HG03521 (cell line): ENCODE measurements at regions not wholly inside any gene's neighbourhood (a gene's known extent, or its start where the extent isn't known, plus 50 kb on each side); places are given as distances from the start of the nearest gene placed in this dataset.
"Not testable (repeated sequence)": the region's sequence is repeated elsewhere in the genome, so short reads cannot be mapped to it uniquely, and the experiment has no call there.

Experiments
- ATAC-seq: cut with Tn5 transposase; IDR thresholded peaks from one replicate; pipeline ENCODE4 v1.9.1; 2021; ENCODE audit warnings: mild to moderate bottlenecking, moderate library complexity; ENCODE audit not compliant: unreplicated experiment

DNA sequence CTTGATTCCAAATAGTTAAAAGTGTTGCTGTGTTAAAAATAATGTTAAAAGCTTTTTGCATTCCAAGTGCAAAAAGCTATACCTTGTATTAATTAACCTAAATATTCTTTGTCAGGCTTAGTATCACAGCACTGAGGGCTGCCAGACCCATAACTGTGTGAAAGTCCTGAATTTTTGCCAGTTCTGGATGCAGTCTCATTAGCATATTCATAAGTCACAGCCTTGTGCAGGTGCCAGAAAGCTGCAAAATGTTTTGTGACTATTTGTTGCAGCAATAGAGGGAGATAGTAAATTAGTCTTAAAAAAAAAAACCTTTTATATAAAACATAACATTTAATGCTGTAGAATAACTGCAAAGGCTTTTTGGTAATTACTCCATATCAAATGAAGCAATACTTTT lies 56.6 kb downstream of the SLITRK1 start:
- ATAC-seq = no peak

- no peak for ATAC-seq
Measured at GRCh38 chr13:83824560-83824959, 57.7 kb downstream of the SLITRK1 start.

GRCh38 chr13:83824120-83824519 lies 58.2 kb downstream of the SLITRK1 start:
- no peak for ATAC-seq

DNA sequence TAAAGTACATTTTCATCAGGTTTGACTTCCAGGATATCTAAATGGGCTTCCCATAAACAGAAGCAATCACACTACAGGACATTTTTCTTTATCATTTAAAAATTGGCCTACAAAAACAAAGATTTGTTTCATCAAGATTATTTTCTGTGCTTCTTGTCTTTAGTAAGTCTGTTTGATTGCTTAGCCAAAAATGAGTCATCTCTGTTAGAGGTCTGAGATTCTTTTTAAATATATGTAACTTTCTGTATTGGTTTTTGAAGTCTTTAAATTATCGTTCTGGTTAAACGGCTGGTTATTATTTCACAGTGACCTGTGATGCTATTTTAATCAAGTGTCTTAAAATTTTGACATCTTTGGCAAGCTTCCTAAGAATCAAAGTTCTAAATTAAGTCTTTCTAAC lies 62.7 kb downstream of the SLITRK1 start:
- no peak for ATAC-seq

- no peak for ATAC-seq
Measured at GRCh38 chr13:83819156-83819555, 63.1 kb downstream of the SLITRK1 start.

GRCh38 chr13:83816081-83816480 lies 66.2 kb downstream of the SLITRK1 start:
- ATAC-seq = no peak

- no peak for ATAC-seq
Measured at GRCh38 chr13:83815598-83815997, 66.7 kb downstream of the SLITRK1 start.

DNA sequence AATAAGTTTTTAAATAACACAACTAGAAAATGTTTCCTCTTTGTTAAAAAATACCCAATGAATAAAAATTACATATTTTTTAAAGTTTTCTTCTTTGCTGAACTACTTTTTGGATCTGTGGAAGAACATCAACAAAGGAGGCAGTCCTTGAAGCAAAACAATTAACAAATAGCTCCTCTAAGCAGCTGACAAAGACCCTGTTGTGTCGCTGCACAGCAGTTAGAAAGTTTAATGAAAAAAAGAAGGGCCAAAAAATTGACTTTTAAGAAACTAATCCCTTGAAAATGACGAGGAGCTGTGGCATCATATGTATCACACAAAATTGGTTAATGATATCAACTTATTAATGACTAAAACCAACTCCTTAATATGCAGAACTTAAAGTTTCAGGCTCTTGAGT lies 72.1 kb downstream of the SLITRK1 start:
- no peak for ATAC-seq

DNA sequence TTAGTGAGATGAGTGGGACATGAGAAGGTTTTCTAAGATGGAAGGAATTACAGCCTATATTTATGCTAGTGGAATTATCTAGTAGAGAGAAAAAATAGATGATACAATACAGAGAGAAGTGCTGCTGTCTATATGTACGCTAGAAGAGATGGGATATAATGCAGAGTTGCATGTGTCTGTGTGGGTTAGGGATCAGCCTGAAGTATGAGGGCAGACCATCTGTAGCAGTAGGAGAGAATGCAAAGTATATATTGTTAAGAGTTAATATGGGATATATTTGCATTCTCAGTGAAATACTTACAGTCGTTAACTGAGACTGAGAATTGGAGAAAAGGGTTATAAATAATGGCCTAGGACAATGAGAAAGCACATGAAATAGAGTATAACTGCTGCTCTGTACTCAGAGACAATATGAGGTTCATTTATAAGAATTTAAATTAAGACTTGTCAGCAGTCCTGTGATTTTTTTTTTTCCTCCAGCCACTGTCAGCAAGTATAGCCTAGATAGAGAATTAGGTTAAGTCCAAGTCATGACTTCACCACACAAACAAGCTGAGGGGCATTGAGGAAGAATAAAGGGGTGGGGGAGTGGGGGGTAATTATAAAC lies 77.8 kb downstream of the SLITRK1 start:
- no peak for ATAC-seq

- no peak for ATAC-seq
Measured at GRCh38 chr13:83798731-83799130, 83.5 kb downstream of the SLITRK1 start.

DNA sequence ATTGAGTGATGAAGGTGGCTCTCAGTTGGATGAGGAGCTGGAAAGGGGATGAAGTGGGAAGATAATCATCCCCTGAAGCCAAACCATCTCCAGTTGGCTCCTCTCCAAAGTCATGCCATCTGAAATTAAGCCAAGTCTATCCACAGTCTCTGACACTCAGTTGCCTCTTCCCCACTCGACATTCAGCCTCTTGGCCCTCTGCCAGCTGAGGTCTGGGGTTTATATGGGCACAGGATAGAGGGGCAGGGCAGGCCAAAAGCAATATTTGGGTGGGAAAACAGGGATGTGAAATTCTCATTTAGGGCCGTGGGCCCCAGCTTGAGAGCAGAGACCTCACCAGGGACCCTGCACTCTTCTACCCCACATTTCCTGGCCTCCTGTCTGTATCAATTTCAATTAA lies 85.9 kb downstream of the SLITRK1 start:
- ATAC-seq = no peak

DNA sequence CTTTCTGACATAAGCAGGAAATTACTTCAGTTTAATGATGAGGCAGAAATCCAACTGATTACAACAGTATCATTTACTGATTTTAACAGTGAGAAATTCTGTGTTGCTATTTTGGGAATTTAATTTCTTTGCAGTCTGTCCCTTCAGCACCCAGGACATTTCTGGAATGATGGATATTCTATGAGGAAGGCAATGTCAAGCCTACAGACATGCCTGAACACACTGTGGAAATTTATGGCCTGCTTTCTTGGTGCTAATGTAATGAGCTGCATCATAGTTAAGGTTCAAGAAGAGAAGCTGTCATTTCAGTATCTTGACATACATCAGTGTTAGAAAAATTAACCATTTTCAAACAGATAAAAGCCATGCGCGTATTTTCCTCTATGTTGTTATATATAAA lies 87.7 kb downstream of the SLITRK1 start:
- ATAC-seq = no peak

DNA sequence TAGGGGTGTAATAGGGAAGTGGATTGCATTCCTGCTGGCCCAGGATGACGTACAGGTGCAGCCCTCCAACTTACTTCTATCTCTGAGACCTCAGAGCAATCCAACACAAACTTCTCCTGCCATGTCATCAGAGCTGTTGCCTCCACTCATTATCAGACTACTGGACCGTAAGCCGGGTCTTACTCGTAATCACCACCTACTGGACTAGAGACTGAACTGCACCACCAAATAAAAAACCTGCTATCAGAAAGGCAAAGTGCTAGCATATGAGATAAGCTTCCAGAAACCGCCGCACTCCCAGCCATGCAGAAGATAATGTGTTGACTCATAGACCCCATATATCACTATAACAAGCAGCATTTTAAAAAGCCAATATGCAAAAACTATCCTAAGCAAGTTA lies 102.0 kb downstream of the SLITRK1 start:
- ATAC-seq = no peak

GRCh38 chr13:83773961-83774360 lies 108.3 kb downstream of the SLITRK1 start:
- no peak for ATAC-seq

GRCh38 chr13:83765796-83766195 lies 116.5 kb downstream of the SLITRK1 start:
- no peak for ATAC-seq

- no peak for ATAC-seq
Measured at GRCh38 chr13:83761631-83762030, 120.6 kb downstream of the SLITRK1 start.

DNA sequence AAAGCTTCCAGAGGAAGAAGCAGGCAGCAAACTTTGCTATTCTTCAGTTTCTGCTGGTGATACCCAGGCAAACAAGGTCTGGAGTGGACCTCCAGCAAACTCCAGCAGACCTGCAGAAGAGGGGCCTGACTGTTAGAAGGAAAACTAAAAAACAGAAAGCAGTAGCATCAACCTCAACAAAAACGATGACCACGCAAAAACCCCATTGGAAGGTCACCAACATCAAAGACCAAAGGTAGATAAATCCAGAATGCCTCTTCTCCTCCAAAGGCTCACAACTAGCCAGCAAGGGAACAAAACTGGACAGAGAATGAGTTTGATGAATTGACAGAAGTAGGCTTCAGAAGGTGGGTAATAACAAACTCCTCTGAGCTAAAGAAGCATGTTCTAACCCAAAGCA lies 127.1 kb downstream of the SLITRK1 start:
- ATAC-seq = not testable (repeated sequence)

DNA sequence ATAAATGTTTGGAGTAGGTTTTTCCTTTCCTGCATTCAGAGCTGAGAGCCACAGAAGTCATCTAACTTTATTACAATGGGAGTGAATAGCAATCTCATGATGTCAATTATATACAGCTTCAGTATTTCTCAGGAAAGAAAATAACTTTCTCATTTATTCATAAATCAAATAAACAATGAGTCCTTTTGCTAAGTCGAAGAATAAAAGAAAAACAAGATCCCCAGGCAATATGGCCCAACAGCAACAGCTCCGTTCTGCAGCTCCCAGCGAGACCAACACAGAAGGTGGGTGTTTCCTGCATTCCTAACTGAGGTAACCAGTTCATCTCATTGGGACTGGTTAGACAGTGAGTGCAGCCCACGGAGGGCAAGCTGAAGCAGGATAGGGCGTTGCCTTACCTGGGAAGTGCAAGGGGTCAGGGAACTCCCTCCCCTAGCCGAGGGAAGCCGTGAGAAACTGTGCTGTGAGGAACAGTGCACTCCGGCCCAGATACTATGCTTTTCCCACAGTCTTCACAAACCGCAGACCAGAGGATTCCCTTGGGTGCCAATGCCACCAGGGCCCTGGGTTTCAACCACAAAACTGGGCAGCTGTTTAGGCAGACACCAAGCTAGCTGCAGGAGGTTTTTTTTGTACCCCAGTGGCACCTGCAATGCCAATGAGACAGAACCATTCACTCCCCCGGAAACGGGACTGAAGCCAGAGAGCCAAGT lies 128.2 kb downstream of the SLITRK1 start:
- ATAC-seq = no peak

DNA sequence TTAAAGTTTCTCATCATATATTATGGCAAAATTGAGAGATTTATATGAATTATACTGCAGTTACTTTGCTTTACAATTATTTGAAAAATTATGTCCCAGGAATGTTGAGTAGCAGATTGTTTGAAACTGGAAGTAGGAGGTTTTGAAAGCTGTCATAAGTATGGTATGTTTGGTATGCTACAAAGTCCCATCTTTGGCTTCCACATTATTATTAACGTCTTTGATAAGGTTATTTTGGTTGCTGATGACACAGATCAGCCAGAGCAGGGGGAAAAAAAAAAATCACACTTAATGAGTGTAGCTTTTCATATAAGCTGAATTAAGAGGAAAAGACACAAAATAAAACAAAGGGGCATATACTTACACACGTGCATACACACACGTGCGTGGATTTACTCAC lies 130.1 kb downstream of the SLITRK1 start:
- no peak for ATAC-seq

DNA sequence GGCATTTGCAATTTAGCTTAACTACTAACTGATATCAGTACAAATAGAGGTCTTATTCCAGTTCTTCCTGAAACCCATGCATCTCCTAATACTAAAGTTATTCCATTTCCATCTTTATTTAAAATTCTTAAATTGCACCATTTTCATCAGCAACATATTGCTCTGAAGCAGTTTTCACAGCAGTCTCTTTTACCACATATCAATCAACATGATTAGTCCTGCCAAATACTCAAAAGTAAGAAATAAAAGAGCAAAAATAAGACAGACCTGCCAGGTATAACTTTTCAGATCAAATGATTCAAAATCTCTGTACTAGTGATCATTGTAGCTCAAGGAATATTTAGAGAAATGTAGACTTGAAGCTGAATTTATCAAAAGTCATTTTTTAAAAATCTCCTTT lies 141.7 kb downstream of the SLITRK1 start:
- ATAC-seq = no peak

DNA sequence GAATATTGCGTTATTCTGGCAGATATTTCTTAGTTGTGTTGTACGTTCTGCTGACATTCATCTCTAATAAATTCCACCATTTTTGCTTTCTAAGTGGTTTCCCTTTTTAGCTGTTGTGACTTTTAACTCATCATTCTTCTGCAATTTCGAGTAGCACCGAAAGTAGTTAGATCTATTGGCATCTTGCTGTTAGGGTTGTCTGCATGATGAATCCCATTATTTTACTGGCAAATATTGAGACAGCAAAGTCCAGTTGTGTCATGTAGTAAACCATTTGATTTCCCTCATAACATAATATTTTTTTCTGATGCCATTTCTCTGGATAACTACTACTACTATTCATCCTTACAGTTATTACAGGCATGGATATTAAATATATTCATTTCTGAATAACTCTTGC lies 143.9 kb downstream of the SLITRK1 start:
- ATAC-seq = no peak

- no peak for ATAC-seq
Measured at GRCh38 chr13:83733293-83733692, 149.0 kb downstream of the SLITRK1 start.

- no peak for ATAC-seq
Measured at GRCh38 chr13:83732755-83733154, 149.5 kb downstream of the SLITRK1 start.
